Upper lobe of right lung (tissue), 1 donor: ENCODE measurements at regions not wholly inside any gene's neighbourhood (a gene's known extent, or its start where the extent isn't known, plus 50 kb on each side); places are given as distances from the start of the nearest gene placed in this dataset.

Experiments
- ATAC-seq: fragments of 200-7000 bp; cut with Tn5 transposase; one replicate; pipeline ENCODE4 v1.9.1; 2020; ENCODE audit warnings: mild to moderate bottlenecking, moderate library complexity
- DNase-seq: peaks from one replicate; pipeline ENCODE4 v3.0.0-alpha.2; 2020
- H3K27ac ChIP-seq: fragments of 200-600 bp; one replicate; pipeline ENCODE4 v1.8.0; 2022
- H3K27me3 ChIP-seq: fragments of 200-600 bp; one replicate; pipeline ENCODE4 v1.8.0; 2022; ENCODE audit warnings: mild to moderate bottlenecking
- H3K36me3 ChIP-seq: fragments of 200-600 bp; one replicate; pipeline ENCODE4 v1.8.0; 2022
- H3K4me1 ChIP-seq: fragments of 200-600 bp; one replicate; pipeline ENCODE4 v1.8.0; 2022
- H3K4me3 ChIP-seq: fragments of 200-600 bp; one replicate; pipeline ENCODE4 v1.8.0; 2022; ENCODE audit warnings: mild to moderate bottlenecking
- H3K9me3 ChIP-seq: fragments of 200-600 bp; one replicate; pipeline ENCODE4 v1.8.0; 2022
- CTCF ChIP-seq: fragments of 200-600 bp; IDR thresholded peaks from one replicate; pipeline ENCODE4 v1.8.0; 2022; ENCODE audit warnings: antibody characterized with exemption
- intact Hi-C: fragments of 100-400 bp; cut with DNase I; formaldehyde crosslinking; loops from one replicate; pipeline ENCODE4 v1.11.0; 2022
- donor health status: DM: no; HTN: yes; CAD: no; lungs with severe emphysema.

GRCh38 chr2:226413498-226414130 lies 386.0 kb downstream of the IRS1 start:
- Histone ChIP-seq H3K27me3 (no peaks in the 10 kb centered on the region), H3K27ac (no peak overlapping the region), H3K9me3 (no peaks in the 10 kb centered on the region), H3K4me1 (no peaks in the 10 kb centered on the region), H3K4me3 (no peak overlapping the region), H3K36me3 (no peaks in the 10 kb centered on the region)
- TF ChIP-seq CTCF = no peak
- DNase-seq (no peak), ATAC-seq (no peak)
- intact Hi-C loops = no loop called here

GRCh38 chr2:226411727-226412360 lies 387.8 kb downstream of the IRS1 start:
- no peaks in the 10 kb centered on the region for H3K36me3 ChIP-seq
- no peak for ATAC-seq
- DNase-seq = no peak
- no peaks in the 10 kb centered on the region for H3K9me3 ChIP-seq
- no peaks in the 10 kb centered on the region for H3K27me3 ChIP-seq
- H3K27ac ChIP-seq = no peak overlapping the region
- no peak overlapping the region for H3K4me3 ChIP-seq
- H3K4me1 ChIP-seq = no peaks in the 10 kb centered on the region
- intact Hi-C loops = no loop called here
- TF ChIP-seq CTCF = no peak

- Histone ChIP-seq H3K4me1 (no peaks in the 10 kb centered on the region), H3K36me3 (no peaks in the 10 kb centered on the region), H3K9me3 (no peaks in the 10 kb centered on the region), H3K27ac (no peak overlapping the region), H3K27me3 (no peaks in the 10 kb centered on the region), H3K4me3 (no peak overlapping the region)
- ATAC-seq = no peak
- intact Hi-C loops = no loop called here
- DNase-seq = no peak
- no peak for TF ChIP-seq CTCF
Observed at GRCh38 chr2:226411205-226411604, 388.4 kb downstream of the IRS1 start.

GRCh38 chr2:226410247-226410835 lies 389.3 kb downstream of the IRS1 start:
- ATAC-seq = no peak
- no peak for TF ChIP-seq CTCF

GRCh38 chr2:226409134-226409533 lies 390.5 kb downstream of the IRS1 start:
- TF ChIP-seq CTCF = no peak
- H3K27ac ChIP-seq = no peak overlapping the region
- intact Hi-C loops = no loop called here
- H3K4me3 ChIP-seq = no peak overlapping the region
- ATAC-seq (no peak), DNase-seq (no peak)
- H3K9me3 ChIP-seq = no peaks in the 10 kb centered on the region
- no peaks in the 10 kb centered on the region for H3K27me3 ChIP-seq
- no peaks in the 10 kb centered on the region for H3K4me1 ChIP-seq
- no peaks in the 10 kb centered on the region for H3K36me3 ChIP-seq

More at GRCh38 chr2:226410247-226410835, 389.3 kb downstream of the IRS1 start:
- intact Hi-C loops = no loop called here
- H3K9me3 ChIP-seq = no peaks in the 10 kb centered on the region
- H3K4me3 ChIP-seq = no peak overlapping the region
- H3K27me3 ChIP-seq = no peaks in the 10 kb centered on the region
- H3K4me1 ChIP-seq = no peaks in the 10 kb centered on the region
- H3K36me3 ChIP-seq = no peaks in the 10 kb centered on the region
- no peak overlapping the region for H3K27ac ChIP-seq
- DNase-seq = no peak
